Neural crest cell (in vitro differentiated cells): ENCODE measurements at regions not wholly inside any gene's neighbourhood (a gene's known extent, or its start where the extent isn't known, plus 50 kb on each side); places are given as distances from the start of the nearest gene placed in this dataset.

Source experiments
- DNase-seq: peaks from one replicate; pipeline ENCODE4 v3.0.0; 2021; ENCODE audit warnings: low read depth, mixed read lengths, low spot score
- H3K27ac Mint-ChIP-seq: one replicate; pipeline ENCODE4 v1.8.0; 2021; ENCODE audit warnings: mild to moderate bottlenecking, mixed read lengths; ENCODE audit not compliant: unreplicated experiment
- H3K27me3 Mint-ChIP-seq: 2 replicates; pipeline ENCODE4 v1.8.0; 2021; ENCODE audit warnings: low read depth, mild to moderate bottlenecking, mixed read lengths
- H3K36me3 Mint-ChIP-seq: 2 replicates; pipeline ENCODE4 v1.8.0; 2021; ENCODE audit warnings: low read depth, mild to moderate bottlenecking, mixed read lengths
- H3K4me1 Mint-ChIP-seq: 2 replicates; pipeline ENCODE4 v1.8.0; 2021; ENCODE audit warnings: mixed read lengths
- H3K4me3 Mint-ChIP-seq: one replicate; pipeline ENCODE4 v1.8.0; 2021; ENCODE audit warnings: mild to moderate bottlenecking, mixed read lengths
- H3K9me3 Mint-ChIP-seq: 2 replicates; pipeline ENCODE4 v1.8.0; 2021; ENCODE audit warnings: mixed read lengths
- CTCF ChIP-seq: fragments of 200-600 bp; sonication (generic); conservative IDR thresholded peaks from 2 replicates; pipeline ENCODE4 v1.5.0; 2021; ENCODE audit warnings: antibody characterized with exemption, mild to moderate bottlenecking

- H3K36me3 Mint-ChIP-seq, result no peaks in the 10 kb centered on the region
- no peak overlapping the region for H3K4me3 Mint-ChIP-seq
- no peaks in the 10 kb centered on the region for H3K27me3 Mint-ChIP-seq
- no peaks in the 10 kb centered on the region for H3K4me1 Mint-ChIP-seq
- peaks cover 12% of the 10 kb centered on the region for H3K9me3 Mint-ChIP-seq
- no peak for TF ChIP-seq CTCF
- DNase-seq, result no peak
- H3K27ac Mint-ChIP-seq, result no peak overlapping the region
These were observed 284.0 kb upstream of the DEPDC1 start for GRCh38 chr1:68780919-68781318.

DNA sequence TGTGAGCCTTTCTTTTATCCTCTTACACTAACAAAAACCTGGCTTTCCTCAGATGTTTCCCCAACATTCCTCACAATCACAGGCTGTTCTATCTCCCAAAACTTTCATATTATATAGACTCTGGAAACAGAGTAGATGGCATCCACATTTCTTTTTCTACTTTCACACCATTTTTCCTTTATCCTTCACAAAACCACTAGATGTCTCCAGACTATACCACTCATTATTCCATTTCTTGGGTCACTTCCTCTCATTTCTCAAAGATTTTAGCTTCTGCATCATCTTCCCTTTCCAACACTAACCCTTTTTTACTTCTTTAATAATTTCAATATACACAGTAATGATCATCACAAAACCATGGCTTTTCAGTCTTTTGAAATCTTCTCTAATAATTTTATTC, 286.0 kb upstream of the DEPDC1 start:
- no peaks in the 10 kb centered on the region for H3K27me3 Mint-ChIP-seq
- H3K36me3 Mint-ChIP-seq, result no peaks in the 10 kb centered on the region
- TF ChIP-seq CTCF, result peak; percentile 24
- H3K4me3 Mint-ChIP-seq, result no peak overlapping the region
- DNase-seq, result no peak
- H3K9me3 Mint-ChIP-seq, result peaks cover 12% of the 10 kb centered on the region
- no peak overlapping the region for H3K27ac Mint-ChIP-seq
- no peaks in the 10 kb centered on the region for H3K4me1 Mint-ChIP-seq

GRCh38 chr1:68785328-68785727, 288.4 kb upstream of the DEPDC1 start:
- H3K9me3 Mint-ChIP-seq, result peaks cover 6% of the 10 kb centered on the region
- no peak overlapping the region for H3K4me3 Mint-ChIP-seq
- no peaks in the 10 kb centered on the region for H3K36me3 Mint-ChIP-seq
- H3K27me3 Mint-ChIP-seq, result no peaks in the 10 kb centered on the region
- no peak for TF ChIP-seq CTCF
- no peak overlapping the region for H3K27ac Mint-ChIP-seq
- no peak for DNase-seq
- no peaks in the 10 kb centered on the region for H3K4me1 Mint-ChIP-seq

DNA sequence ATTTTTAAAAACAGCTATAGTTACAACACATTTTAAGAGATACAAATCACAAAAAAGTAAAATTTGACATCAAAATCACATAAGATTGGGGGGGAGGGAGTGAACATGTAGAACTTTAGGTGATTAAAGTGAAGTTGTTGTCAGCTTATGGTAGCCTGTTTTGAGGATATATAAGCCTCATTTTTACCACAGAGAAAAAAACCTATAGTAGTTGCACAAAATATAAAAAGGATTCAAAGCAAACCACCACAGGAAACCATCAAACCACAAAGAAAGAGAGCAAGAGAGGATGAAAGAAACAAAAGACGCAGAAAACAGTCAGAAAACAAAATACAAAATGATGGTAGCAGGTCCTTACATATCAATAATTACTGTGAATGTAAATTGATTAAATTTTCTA, 291.9 kb upstream of the DEPDC1 start:
- H3K9me3 Mint-ChIP-seq, result no peaks in the 10 kb centered on the region
- TF ChIP-seq CTCF, result no peak

DNA sequence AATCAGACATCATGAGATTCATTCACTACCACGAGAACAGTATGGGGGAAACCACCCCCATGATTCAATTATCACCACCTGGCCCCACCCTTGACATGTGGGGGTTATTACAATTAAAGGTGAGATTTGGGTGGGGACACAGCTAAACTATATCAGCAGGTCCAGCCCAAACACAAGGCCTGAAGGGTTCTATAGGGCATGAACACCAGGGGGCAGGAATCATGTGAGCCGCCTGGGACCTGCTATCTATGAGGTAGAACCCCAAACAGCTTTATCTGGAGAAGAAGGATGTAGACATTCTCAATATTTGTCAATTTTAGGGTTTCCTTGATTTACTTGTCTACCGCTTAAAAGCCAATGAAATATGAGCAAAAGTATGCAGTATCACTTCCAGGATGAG, 294.9 kb upstream of the DEPDC1 start:
- no peaks in the 10 kb centered on the region for H3K36me3 Mint-ChIP-seq
- TF ChIP-seq CTCF, result peak; percentile 19
- no peaks in the 10 kb centered on the region for H3K4me1 Mint-ChIP-seq
- no peak overlapping the region for H3K27ac Mint-ChIP-seq
- DNase-seq, result no peak
- no peak overlapping the region for H3K4me3 Mint-ChIP-seq
- no peaks in the 10 kb centered on the region for H3K27me3 Mint-ChIP-seq
- H3K9me3 Mint-ChIP-seq, result no peaks in the 10 kb centered on the region

More for the DNA sequence above, 291.9 kb upstream of the DEPDC1 start:
- Mint-ChIP-seq H3K27ac (no peak overlapping the region), H3K4me3 (no peak overlapping the region), H3K4me1 (no peaks in the 10 kb centered on the region), H3K27me3 (no peaks in the 10 kb centered on the region), H3K36me3 (no peaks in the 10 kb centered on the region)
- no peak for DNase-seq

- Mint-ChIP-seq H3K9me3 (peaks cover 4% of the 10 kb centered on the region), H3K36me3 (no peaks in the 10 kb centered on the region), H3K27ac (no peak overlapping the region), H3K4me3 (no peak overlapping the region), H3K4me1 (peaks cover 18% of the 10 kb centered on the region), H3K27me3 (no peaks in the 10 kb centered on the region)
- TF ChIP-seq CTCF, result no peak
- no peak for DNase-seq
These were observed 299.1 kb upstream of the DEPDC1 start for GRCh38 chr1:68795956-68796355.
